Karpas-422 (cell line): ENCODE measurements at regions not wholly inside any gene's neighbourhood (a gene's known extent, or its start where the extent isn't known, plus 50 kb on each side); places are given as distances from the start of the nearest gene placed in this dataset.
"Not testable (repeated sequence)": the region's sequence is repeated elsewhere in the genome, so short reads cannot be mapped to it uniquely, and the experiment has no call there.

Experiments used
- DNase-seq: peaks from one replicate; pipeline ENCODE4 v3.0.0-alpha.2; 2015
- H2AFZ ChIP-seq: fragments of 200-600 bp; sonication (generic); 2 replicates; pipeline ENCODE4 v1.6.1; 2014; ENCODE audit warnings: antibody characterized with exemption, low read length, mixed read lengths
- H3K27ac ChIP-seq: fragments of 200-600 bp; sonication (generic); 2 replicates; pipeline ENCODE4 v1.5.1; 2014; ENCODE audit warnings: mild to moderate bottlenecking, low read length, moderate library complexity
- H3K27me3 ChIP-seq: fragments of 200-600 bp; sonication (generic); 2 replicates; pipeline ENCODE4 v1.6.1; 2014; ENCODE audit warnings: low read length, mixed read lengths
- H3K36me3 ChIP-seq: fragments of 200-600 bp; sonication (generic); 2 replicates; pipeline ENCODE4 v1.6.1; 2014; ENCODE audit warnings: low read length, mixed read lengths; ENCODE audit not compliant: insufficient read depth
- H3K4me1 ChIP-seq: fragments of 200-600 bp; sonication (generic); 2 replicates; pipeline ENCODE4 v1.6.1; 2014; ENCODE audit warnings: mild to moderate bottlenecking, low read length, mixed read lengths
- H3K4me2 ChIP-seq: fragments of 200-600 bp; sonication (generic); 2 replicates; pipeline ENCODE4 v1.6.1; 2014; ENCODE audit warnings: low read length, low read depth, mild to moderate bottlenecking; ENCODE audit not compliant: poor library complexity, severe bottlenecking
- H3K4me3 ChIP-seq: fragments of 200-600 bp; sonication (generic); 2 replicates; pipeline ENCODE4 v1.5.1; 2014; ENCODE audit warnings: mild to moderate bottlenecking, antibody characterized with exemption, low read length, mixed read lengths
- H3K79me2 ChIP-seq: fragments of 200-600 bp; sonication (generic); 2 replicates; pipeline ENCODE4 v1.6.1; 2014; ENCODE audit warnings: mild to moderate bottlenecking, low read length, mixed read lengths
- H3K9ac ChIP-seq: fragments of 200-600 bp; sonication (generic); 2 replicates; pipeline ENCODE4 v1.6.0; 2014; ENCODE audit warnings: low read length
- H3K9me2 ChIP-seq: fragments of 200-600 bp; sonication (generic), shearing (Covaris generic); replicated peaks from 2 replicates; pipeline ENCODE4 v1.6.0; 2014; ENCODE audit warnings: mild to moderate bottlenecking, low read length, moderate library complexity; ENCODE audit not compliant: insufficient read depth
- H3K9me3 ChIP-seq: fragments of 300-700, 200-600 bp; sonication (generic); 2 replicates; pipeline ENCODE4 v1.6.1; 2014; ENCODE audit warnings: low read length, mixed read lengths
- H4K20me1 ChIP-seq: fragments of 200-600 bp; sonication (generic); 2 replicates; pipeline ENCODE4 v1.6.1; 2014; ENCODE audit warnings: mild to moderate bottlenecking, antibody characterized with exemption, low read length, low read depth; ENCODE audit not compliant: insufficient read depth

DNA sequence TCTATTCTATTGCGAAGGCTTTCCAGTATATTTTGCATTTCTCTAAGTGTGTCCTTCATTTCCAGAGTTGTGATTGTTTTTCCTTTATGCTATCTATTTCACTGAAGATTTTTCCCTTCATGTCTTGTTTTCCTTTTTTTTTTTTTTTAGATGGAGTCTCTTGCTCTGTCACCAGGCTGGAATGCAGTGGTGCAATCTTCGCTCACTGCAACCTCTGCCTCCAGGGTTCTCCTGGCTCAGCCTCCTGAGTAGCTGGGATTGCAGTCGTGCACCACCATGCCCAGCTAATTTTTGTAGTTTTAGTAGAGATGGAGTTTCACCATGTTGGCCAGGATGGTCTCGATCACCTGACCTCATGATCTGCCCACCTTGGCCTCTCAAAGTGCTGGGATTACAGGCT, 479.9 kb upstream of the MAN1A1 start:
- not testable (repeated sequence) for H3K36me3 ChIP-seq, H3K4me1 ChIP-seq, H3K27ac ChIP-seq, H4K20me1 ChIP-seq, H2AFZ ChIP-seq, H3K27me3 ChIP-seq, H3K4me2 ChIP-seq, DNase-seq, H3K79me2 ChIP-seq, H3K9me2 ChIP-seq, H3K4me3 ChIP-seq, H3K9me3 ChIP-seq, H3K9ac ChIP-seq

GRCh38 chr6:119829006-119829405, 479.4 kb upstream of the MAN1A1 start:
- Histone ChIP-seq H3K4me2 (no peak overlapping the region), H3K9me3 (no peaks in the 10 kb centered on the region; the same call in 1 of the 2 replicates), H3K27me3 (no peaks in the 10 kb centered on the region), H3K9ac (no peak overlapping the region), H3K4me1 (no peaks in the 10 kb centered on the region), H3K27ac (no peak overlapping the region), H2AFZ (no peak overlapping the region), H4K20me1 (no peaks in the 10 kb centered on the region), H3K79me2 (no peaks in the 10 kb centered on the region), H3K9me2 (no peaks in the 10 kb centered on the region), H3K36me3 (no peaks in the 10 kb centered on the region), H3K4me3 (no peak overlapping the region)
- no peak for DNase-seq

DNA sequence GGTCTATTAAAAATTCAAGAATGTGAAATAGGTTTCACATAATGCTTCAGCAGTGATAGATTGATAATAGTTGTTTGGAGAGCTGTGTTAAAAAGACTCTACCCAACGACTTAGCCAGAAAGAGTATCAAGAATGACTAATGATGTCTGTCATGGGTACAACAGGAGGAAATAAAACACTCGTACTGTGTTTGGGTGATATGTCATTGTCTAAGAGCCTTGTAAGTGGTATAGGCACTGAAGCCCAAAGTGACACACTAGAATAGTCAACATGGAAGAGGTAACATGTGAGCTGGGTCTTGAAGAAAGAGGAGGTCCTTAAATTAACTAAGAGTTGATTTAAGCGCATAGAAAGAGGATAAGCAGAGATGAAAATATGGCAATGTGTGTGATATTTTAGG, 471.8 kb upstream of the MAN1A1 start:
- no peaks in the 10 kb centered on the region for H3K36me3 ChIP-seq
- H3K9ac ChIP-seq, result no peak overlapping the region
- H3K4me3 ChIP-seq, result no peak overlapping the region
- H3K4me1 ChIP-seq, result no peaks in the 10 kb centered on the region
- no peak overlapping the region for H3K27ac ChIP-seq
- no peaks in the 10 kb centered on the region for H3K27me3 ChIP-seq
- H3K79me2 ChIP-seq, result no peaks in the 10 kb centered on the region
- H3K4me2 ChIP-seq, result no peak overlapping the region
- H4K20me1 ChIP-seq, result no peaks in the 10 kb centered on the region
- no peak for DNase-seq
- H3K9me2 ChIP-seq, result 0 out of 2 replicates have a peak, but pooled peaks cover 3% of the 10 kb centered on the region
- H2AFZ ChIP-seq, result no peak overlapping the region
- no peaks in the 10 kb centered on the region for H3K9me3 ChIP-seq

DNA sequence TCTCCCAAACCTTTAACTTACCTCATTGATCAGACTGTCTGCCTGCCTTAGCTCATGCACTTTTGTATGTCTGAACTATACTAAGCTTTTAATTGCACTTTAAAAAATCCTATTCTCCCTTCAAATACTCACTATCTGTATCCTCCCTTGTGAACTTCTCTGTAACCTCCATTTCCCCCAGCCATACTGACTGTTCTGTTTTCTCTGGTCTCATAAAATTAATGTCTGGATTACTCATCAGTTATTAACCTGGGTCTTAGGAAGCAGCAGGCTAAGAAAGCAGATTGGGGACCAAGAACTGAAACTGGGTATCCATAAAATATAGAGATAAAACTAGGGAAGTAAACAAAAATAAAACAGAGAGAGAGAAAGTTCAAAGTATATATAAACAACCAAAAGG, 469.3 kb upstream of the MAN1A1 start:
- Histone ChIP-seq H4K20me1 (no peaks in the 10 kb centered on the region), H3K4me3 (no peak overlapping the region), H3K27ac (no peak overlapping the region), H3K9me2 (0 out of 2 replicates have a peak, but pooled peaks cover 3% of the 10 kb centered on the region), H3K9me3 (no peaks in the 10 kb centered on the region), H3K9ac (no peak overlapping the region), H3K36me3 (no peaks in the 10 kb centered on the region), H3K79me2 (no peaks in the 10 kb centered on the region), H2AFZ (no peak overlapping the region), H3K4me2 (no peak overlapping the region), H3K4me1 (no peaks in the 10 kb centered on the region), H3K27me3 (no peaks in the 10 kb centered on the region)
- no peak for DNase-seq

- Histone ChIP-seq H2AFZ (no peak overlapping the region), H3K9me3 (no peaks in the 10 kb centered on the region), H3K4me2 (no peak overlapping the region), H3K9ac (no peak overlapping the region), H3K4me1 (no peaks in the 10 kb centered on the region), H3K36me3 (no peaks in the 10 kb centered on the region), H3K79me2 (no peaks in the 10 kb centered on the region), H3K27ac (no peak overlapping the region), H4K20me1 (no peaks in the 10 kb centered on the region), H3K27me3 (no peaks in the 10 kb centered on the region), H3K9me2 (0 out of 2 replicates have a peak, but pooled peaks cover 3% of the 10 kb centered on the region), H3K4me3 (no peak overlapping the region)
- no peak for DNase-seq
Observed at GRCh38 chr6:119814609-119815400, 465.2 kb upstream of the MAN1A1 start.

- Histone ChIP-seq H3K4me2 (no peak overlapping the region), H3K9me2 (no peaks in the 10 kb centered on the region), H3K9ac (no peak overlapping the region), H3K79me2 (no peaks in the 10 kb centered on the region), H3K36me3 (no peaks in the 10 kb centered on the region), H2AFZ (no peak overlapping the region), H3K9me3 (no peaks in the 10 kb centered on the region), H4K20me1 (no peaks in the 10 kb centered on the region), H3K27ac (no peak overlapping the region), H3K4me1 (no peaks in the 10 kb centered on the region), H3K27me3 (no peaks in the 10 kb centered on the region), H3K4me3 (no peak overlapping the region)
- DNase-seq, result no peak
Observed at GRCh38 chr6:119802464-119802863, 452.9 kb upstream of the MAN1A1 start.

DNA sequence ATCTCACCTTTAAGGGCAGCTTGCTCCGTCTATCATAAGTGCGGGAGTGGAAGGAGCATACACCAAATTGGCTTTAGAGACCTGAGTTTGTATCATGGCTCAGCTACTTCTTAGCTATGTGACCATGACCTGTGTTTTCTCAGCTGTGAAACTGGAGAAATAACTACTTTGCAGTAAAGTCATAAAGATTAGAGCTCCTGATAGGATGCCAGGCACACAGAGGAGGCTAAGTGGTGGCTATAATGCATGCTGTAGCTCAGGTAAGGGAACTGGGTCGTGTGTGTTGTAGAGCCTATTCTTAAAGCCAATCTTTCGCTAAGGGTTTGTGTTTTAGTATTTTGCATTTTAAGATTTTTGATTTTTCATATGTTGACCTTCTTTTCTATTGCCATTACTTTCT, 451.5 kb upstream of the MAN1A1 start:
- DNase-seq, result no peak

GRCh38 chr6:119800526-119800925, 451.0 kb upstream of the MAN1A1 start:
- Histone ChIP-seq H3K9ac (no peak overlapping the region), H3K27me3 (no peaks in the 10 kb centered on the region), H3K79me2 (no peaks in the 10 kb centered on the region), H3K9me3 (no peaks in the 10 kb centered on the region), H3K4me1 (no peaks in the 10 kb centered on the region), H3K9me2 (no peaks in the 10 kb centered on the region), H3K4me2 (no peak overlapping the region), H2AFZ (no peak overlapping the region), H3K36me3 (no peaks in the 10 kb centered on the region), H4K20me1 (no peaks in the 10 kb centered on the region), H3K4me3 (no peak overlapping the region), H3K27ac (no peak overlapping the region)
- no peak for DNase-seq

More for the DNA sequence above, 451.5 kb upstream of the MAN1A1 start:
- Histone ChIP-seq H3K27me3 (no peaks in the 10 kb centered on the region), H3K9me3 (no peaks in the 10 kb centered on the region), H3K27ac (no peak overlapping the region), H3K9ac (no peak overlapping the region), H3K36me3 (no peaks in the 10 kb centered on the region), H4K20me1 (no peaks in the 10 kb centered on the region), H3K4me2 (no peak overlapping the region), H3K9me2 (no peaks in the 10 kb centered on the region), H2AFZ (no peak overlapping the region), H3K4me3 (no peak overlapping the region), H3K4me1 (no peaks in the 10 kb centered on the region), H3K79me2 (no peaks in the 10 kb centered on the region)
